ENCODE measurements at regions not wholly inside any gene's neighbourhood (a gene's known extent, or its start where the extent isn't known, plus 50 kb on each side); places are given as distances from the start of the nearest gene placed in this dataset.
"Not testable (repeated sequence)": the region's sequence is repeated elsewhere in the genome, so short reads cannot be mapped to it uniquely, and the experiment has no call there.

- not testable (repeated sequence) for DNase-seq
Observed at GRCh38 chr7:65145008-65145407, 138.5 kb upstream of the ERV3-1 start.

- DNase-seq, result not testable (repeated sequence)
Observed at GRCh38 chr7:65144557-65144956, 138.1 kb upstream of the ERV3-1 start.

- DNase-seq, result not testable (repeated sequence)
Observed at GRCh38 chr7:65144119-65144518, 137.6 kb upstream of the ERV3-1 start.

GRCh38 chr7:65141894-65142293 is 135.4 kb upstream of the ERV3-1 start:
- DNase-seq, result not testable (repeated sequence)

- not testable (repeated sequence) for DNase-seq
Observed at GRCh38 chr7:65141405-65141778, 134.9 kb upstream of the ERV3-1 start.

- not testable (repeated sequence) for DNase-seq
Observed at GRCh38 chr7:65140543-65141404, 134.3 kb upstream of the ERV3-1 start.

GRCh38 chr7:65136850-65137249 is 130.4 kb upstream of the ERV3-1 start:
- DNase-seq, result not testable (repeated sequence)

DNA sequence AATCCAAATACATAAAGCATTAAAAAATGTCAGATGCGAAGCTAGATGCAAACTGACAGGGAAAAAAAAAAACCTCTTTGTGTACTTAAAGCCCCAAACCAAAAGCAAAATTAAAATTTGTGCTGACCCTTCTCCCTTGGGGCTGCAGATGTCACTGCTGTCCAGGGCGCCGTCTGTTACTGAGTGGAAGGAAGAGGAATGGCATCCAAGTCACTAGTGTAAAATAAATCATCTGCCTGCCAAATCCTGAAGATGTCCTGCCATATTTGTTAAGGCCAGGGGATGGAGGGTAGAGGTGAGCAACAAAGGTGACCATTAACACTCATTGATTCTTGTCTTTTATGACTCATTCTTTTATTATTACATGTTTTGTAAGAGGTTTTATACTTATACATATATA is 126.6 kb upstream of the ERV3-1 start:
- not testable (repeated sequence) for DNase-seq

DNA sequence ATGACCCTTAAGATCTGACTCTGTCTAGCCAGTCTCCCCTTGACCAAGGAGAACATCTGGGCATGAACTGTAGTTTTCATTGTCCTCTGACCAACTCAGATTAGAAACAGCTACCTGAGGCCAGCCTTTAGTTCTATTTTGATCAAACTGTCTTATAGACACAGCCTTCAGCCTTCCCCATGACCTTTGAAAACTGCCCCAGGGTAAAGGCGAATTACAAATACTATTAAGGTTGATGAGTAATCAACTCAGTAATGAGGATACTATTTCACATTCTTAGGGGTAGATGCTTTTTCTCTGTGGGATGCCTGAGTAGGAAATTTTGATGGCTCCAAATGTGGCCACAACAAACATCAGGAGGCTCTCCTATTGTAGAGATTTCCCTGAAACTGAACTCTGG is 125.8 kb upstream of the ERV3-1 start:
- DNase-seq, result not testable (repeated sequence)

- not testable (repeated sequence) for DNase-seq
Observed at GRCh38 chr7:65127364-65127763, 120.9 kb upstream of the ERV3-1 start.

DNA sequence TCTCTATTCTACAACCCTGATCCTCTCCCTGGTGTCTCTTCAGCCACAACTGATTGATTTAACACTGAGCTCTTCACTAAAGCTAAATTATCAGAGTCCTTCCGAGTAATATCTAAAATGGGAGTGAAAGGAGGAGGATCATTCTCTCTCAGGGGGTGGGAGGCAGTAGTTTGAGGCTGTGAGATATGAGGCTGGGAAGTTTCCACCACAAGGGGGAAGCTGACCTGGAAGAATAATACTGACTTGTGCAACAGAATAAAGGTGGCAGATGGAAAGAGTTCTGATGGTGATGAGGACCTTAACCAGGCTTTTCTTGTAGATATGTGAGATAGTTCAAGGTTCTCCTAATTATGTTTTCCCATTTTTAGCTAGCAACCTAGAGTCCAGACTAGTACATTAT is 118.1 kb upstream of the ERV3-1 start:
- DNase-seq, result not testable (repeated sequence)

GRCh38 chr7:65105650-65106203 is 99.2 kb upstream of the ERV3-1 start:
- DNase-seq, result not testable (repeated sequence)

- DNase-seq, result not testable (repeated sequence)
Observed at GRCh38 chr7:65100499-65100898, 94.0 kb upstream of the ERV3-1 start.

DNA sequence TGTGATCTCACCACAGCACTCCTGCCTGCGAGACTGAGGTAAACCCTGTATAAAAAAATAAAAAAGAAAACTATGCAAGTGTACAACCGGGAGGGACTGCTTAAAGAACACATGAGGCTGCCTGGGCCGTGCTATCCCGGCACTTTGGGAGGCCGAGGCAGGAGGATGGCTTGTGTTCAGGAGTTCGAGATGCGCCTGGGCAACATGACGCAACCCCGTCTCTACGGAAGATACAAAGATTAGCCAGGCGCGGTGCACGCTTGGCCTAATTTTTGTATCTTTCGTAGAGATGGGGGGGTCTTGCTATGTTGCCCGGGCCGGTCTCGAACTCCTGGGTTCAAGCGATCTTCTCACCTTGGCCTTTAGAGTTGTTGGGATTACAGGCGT is 75.2 kb upstream of the ERV3-1 start:
- not testable (repeated sequence) for DNase-seq

GRCh38 chr7:65080799-65081668 is 74.5 kb upstream of the ERV3-1 start:
- peak; percentile 80 to 93 for DNase-seq

- not testable (repeated sequence) for DNase-seq
Observed at GRCh38 chr7:65074959-65075358, 68.5 kb upstream of the ERV3-1 start.

GRCh38 chr7:65073160-65073559 is 66.7 kb upstream of the ERV3-1 start:
- DNase-seq, result not testable (repeated sequence)

DNA sequence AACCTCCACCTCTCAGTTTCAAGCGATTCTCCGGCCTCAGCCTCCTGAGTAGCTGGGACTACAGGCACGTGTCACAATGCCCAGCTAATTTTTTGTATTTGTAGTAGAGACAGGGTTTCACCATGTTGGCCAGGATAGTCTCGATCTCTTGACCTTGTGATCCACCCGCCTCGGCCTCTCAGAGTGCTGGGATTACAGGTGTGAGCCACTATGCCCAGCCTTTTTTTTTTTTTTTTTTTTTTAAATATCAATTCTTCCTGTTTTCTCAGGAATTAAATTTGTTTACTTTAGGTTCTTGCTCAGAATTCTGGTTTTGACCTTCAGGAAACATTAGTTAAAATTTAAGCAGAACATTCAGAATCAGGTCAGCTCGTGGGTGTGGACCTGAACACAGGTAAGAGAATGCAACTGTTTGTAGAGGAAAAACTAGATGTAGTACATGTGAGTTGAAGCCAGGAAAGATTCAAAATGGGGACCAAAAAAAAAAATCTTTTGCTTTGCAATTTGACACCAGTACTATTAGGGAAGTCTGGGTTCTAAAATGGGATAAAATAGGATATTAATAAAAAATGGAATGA is 65.5 kb upstream of the ERV3-1 start:
- DNase-seq, result not testable (repeated sequence)

DNA sequence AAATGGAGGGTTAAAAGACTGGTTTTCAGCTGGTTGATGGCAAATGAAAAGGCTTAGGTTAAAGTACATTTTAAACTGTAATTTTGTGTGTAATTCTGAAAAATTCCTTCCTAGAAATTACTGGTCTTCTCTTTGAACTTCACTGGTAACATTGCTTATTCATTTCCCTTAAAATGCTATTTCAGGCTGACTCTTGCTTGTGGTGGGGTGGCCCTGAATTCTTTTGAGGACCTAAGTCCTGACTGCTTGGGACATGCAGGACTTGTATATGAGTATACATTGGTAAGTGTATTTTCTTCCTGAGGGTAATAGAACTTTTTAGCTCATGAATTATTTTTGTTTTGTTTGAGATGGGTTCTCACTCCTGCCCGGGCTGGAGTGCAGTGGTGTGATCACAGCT is 63.0 kb upstream of the ERV3-1 start:
- not testable (repeated sequence) for DNase-seq

GRCh38 chr7:65062566-65062965 is 56.1 kb upstream of the ERV3-1 start:
- not testable (repeated sequence) for DNase-seq

DNA sequence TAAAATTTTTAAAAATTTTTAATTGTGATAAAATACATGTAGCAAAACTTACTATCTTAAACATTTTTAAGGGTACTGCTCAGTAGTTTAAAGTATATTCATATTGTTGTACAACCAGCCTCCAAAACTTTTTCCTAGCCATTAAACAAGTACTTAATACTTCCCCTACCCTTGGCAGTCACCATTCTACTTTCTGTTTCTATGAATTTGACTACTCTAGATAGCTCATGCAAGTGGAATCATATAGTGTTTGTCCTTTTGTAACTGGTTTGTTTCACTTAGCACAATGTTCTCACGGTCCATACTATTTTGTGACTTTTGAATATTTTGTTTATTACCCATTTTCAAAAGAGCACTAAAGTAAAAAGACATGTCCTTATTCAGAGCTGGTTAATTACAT is 52.8 kb upstream of the ERV3-1 start:
- DNase-seq, result not testable (repeated sequence)
